OCI-LY3 (cell line): ENCODE measurements at regions not wholly inside any gene's neighbourhood (a gene's known extent, or its start where the extent isn't known, plus 50 kb on each side); places are given as distances from the start of the nearest gene placed in this dataset.

Experiments
- H2AFZ ChIP-seq: fragments of 200-600, 300-600 bp; shearing (Covaris generic); 2 replicates; pipeline ENCODE4 v1.6.0; 2014; ENCODE audit warnings: antibody characterized with exemption, low read depth, low read length
- H3K27ac ChIP-seq: fragments of 200-600, 300-600 bp; sonication (generic); 2 replicates; pipeline ENCODE4 v1.5.1; 2014; ENCODE audit warnings: mild to moderate bottlenecking, low read length, moderate library complexity, mixed read lengths
- H3K27me3 ChIP-seq: fragments of 200-600, 300-600 bp; sonication (generic); 2 replicates; pipeline ENCODE4 v1.6.1; 2014; ENCODE audit warnings: low read depth, low read length, mixed read lengths
- H3K36me3 ChIP-seq: fragments of 200-600, 300-600 bp; sonication (generic); replicated peaks from 2 replicates; pipeline ENCODE3; 2014; ENCODE audit warnings: low read depth, low read length, mixed read lengths
- H3K4me1 ChIP-seq: fragments of 300-600, 200-600 bp; sonication (generic); 2 replicates; pipeline ENCODE4 v1.6.1; 2014; ENCODE audit warnings: low read length, mixed read lengths
- H3K4me2 ChIP-seq: fragments of 200-600, 300-600 bp; sonication (generic); 2 replicates; pipeline ENCODE4 v1.6.1; 2014; ENCODE audit warnings: low read length, mixed read lengths
- H3K4me3 ChIP-seq: fragments of 300-600, 200-600 bp; sonication (generic); 2 replicates; pipeline ENCODE4 v1.5.1; 2014; ENCODE audit warnings: antibody characterized with exemption, mild to moderate bottlenecking, low read length, moderate library complexity
- H3K79me2 ChIP-seq: fragments of 300-600, 200-600 bp; shearing (Covaris generic); 2 replicates; pipeline ENCODE4 v1.6.1; 2014; ENCODE audit warnings: mild to moderate bottlenecking, low read length, mixed read lengths
- H3K9ac ChIP-seq: fragments of 300-600, 200-600 bp; shearing (Covaris generic); 2 replicates; pipeline ENCODE4 v1.6.0; 2014; ENCODE audit warnings: mild to moderate bottlenecking, low read length, moderate library complexity
- H3K9me3 ChIP-seq: fragments of 200-600, 300-600 bp; shearing (Covaris generic); 2 replicates; pipeline ENCODE4 v1.6.1; 2014; ENCODE audit warnings: low read length, mixed read lengths; ENCODE audit not compliant: insufficient read depth
- H4K20me1 ChIP-seq: fragments of 200-600, 300-600 bp; sonication (generic); 2 replicates; pipeline ENCODE4 v1.6.1; 2016; ENCODE audit warnings: low read length, mixed read lengths; ENCODE audit not compliant: insufficient read depth
- EZH2phosphoT487 ChIP-seq: fragments of 200-600 bp; shearing (Covaris generic); IDR thresholded peaks from 2 replicates; pipeline ENCODE4 v1.6.1; 2018; ENCODE audit warnings: antibody characterized with exemption, mixed run types, low read depth
- TF ChIP-seq, protein P1 (sequence below): fragments of 200-600, 300-600 bp; sonication (generic); IDR thresholded peaks from 2 replicates; pipeline ENCODE4 v1.5.1; 2014; ENCODE audit warnings: antibody characterized with exemption, low read length, low read depth

DNA sequence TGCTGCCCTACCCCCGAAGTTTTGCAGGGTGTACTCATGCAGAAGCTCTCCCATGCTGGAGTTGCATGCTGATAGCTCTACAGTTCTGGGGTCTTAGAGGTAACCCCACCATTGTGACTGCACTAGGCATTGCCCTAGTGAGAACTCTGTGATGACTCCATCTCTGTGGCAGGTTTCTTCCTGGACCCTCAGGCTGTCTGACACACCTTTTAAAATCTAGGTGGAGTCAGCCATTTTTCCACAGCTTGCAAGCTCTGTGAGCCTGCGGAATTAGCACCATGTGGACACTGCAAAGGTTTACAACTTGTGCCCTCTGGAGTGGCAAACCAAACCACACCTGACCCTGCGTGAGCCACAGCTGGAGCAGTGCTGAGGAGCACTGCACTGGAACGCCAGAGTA is 636.2 kb upstream of the SPRY2 start:
- Histone ChIP-seq H3K4me1 (no peaks in the 10 kb centered on the region), H3K4me3 (no peak overlapping the region), H4K20me1 (no peaks in the 10 kb centered on the region), H3K9me3 (no peaks in the 10 kb centered on the region), H2AFZ (no peak overlapping the region), H3K79me2 (no peaks in the 10 kb centered on the region), H3K36me3 (no peaks in the 10 kb centered on the region), H3K9ac (no peak overlapping the region), H3K27me3 (no peaks in the 10 kb centered on the region), H3K4me2 (no peak overlapping the region), H3K27ac (no peak overlapping the region)
- TF ChIP-seq, protein P1, sequence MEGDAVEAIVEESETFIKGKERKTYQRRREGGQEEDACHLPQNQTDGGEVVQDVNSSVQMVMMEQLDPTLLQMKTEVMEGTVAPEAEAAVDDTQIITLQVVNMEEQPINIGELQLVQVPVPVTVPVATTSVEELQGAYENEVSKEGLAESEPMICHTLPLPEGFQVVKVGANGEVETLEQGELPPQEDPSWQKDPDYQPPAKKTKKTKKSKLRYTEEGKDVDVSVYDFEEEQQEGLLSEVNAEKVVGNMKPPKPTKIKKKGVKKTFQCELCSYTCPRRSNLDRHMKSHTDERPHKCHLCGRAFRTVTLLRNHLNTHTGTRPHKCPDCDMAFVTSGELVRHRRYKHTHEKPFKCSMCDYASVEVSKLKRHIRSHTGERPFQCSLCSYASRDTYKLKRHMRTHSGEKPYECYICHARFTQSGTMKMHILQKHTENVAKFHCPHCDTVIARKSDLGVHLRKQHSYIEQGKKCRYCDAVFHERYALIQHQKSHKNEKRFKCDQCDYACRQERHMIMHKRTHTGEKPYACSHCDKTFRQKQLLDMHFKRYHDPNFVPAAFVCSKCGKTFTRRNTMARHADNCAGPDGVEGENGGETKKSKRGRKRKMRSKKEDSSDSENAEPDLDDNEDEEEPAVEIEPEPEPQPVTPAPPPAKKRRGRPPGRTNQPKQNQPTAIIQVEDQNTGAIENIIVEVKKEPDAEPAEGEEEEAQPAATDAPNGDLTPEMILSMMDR: no peak
- TF ChIP-seq EZH2phosphoT487: no peak

DNA sequence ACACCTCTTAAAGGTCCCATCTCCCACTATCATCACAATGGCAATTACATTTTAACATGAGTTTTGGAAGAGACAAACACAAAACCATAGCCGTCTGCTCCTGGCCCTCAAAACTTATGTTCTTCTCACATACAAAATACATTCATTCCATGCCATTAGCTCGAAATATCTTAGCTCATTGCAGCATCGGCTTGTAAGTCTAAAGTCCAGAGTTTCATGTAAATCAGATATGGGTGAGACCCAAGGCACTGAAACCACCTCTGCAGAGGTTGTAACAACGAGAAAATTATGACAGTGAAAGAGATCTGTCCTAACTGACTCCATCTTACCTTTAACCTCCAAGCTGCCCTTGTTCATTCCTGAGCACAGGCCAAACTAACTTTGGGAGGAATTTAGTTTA is 635.0 kb upstream of the SPRY2 start:
- Histone ChIP-seq H3K4me2 (no peak overlapping the region), H3K4me3 (no peak overlapping the region), H3K9ac (no peak overlapping the region), H2AFZ (0 out of 2 replicates have a peak overlapping the region, but pooled peaks have one; percentile 36), H4K20me1 (no peaks in the 10 kb centered on the region), H3K4me1 (no peaks in the 10 kb centered on the region), H3K36me3 (no peaks in the 10 kb centered on the region), H3K79me2 (no peaks in the 10 kb centered on the region), H3K27ac (no peak overlapping the region), H3K9me3 (peaks cover 3% of the 10 kb centered on the region; the same call in 1 of the 2 replicates), H3K27me3 (no peaks in the 10 kb centered on the region)
- TF ChIP-seq, protein P1: no peak
- no peak for TF ChIP-seq EZH2phosphoT487

DNA sequence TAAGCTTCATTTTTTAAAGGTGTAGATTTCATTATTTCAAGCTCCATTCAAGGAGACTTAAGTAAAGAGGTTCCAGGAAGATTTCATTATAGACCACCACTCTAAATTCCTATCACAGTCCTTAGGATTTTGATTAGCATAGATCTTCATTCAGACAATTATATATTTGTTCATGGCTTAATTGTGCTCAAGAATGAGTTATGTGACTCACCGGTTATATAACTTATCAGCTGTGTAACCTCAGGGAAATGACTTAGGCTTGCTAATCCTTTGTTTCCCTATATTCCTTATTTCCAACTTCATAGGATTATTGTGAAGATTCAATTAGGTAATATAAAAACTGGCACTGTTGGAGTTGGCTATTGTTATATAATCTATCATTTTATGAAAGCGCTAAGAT is 632.8 kb upstream of the SPRY2 start:
- peaks cover 3% of the 10 kb centered on the region; the same call in 1 of the 2 replicates for H3K9me3 ChIP-seq
- H3K4me3 ChIP-seq: no peak overlapping the region
- H3K27me3 ChIP-seq: no peaks in the 10 kb centered on the region
- H3K79me2 ChIP-seq: no peaks in the 10 kb centered on the region
- H3K36me3 ChIP-seq: no peaks in the 10 kb centered on the region
- no peak overlapping the region for H3K4me2 ChIP-seq
- no peaks in the 10 kb centered on the region for H4K20me1 ChIP-seq
- H2AFZ ChIP-seq: no peak overlapping the region
- no peak overlapping the region for H3K9ac ChIP-seq
- H3K27ac ChIP-seq: no peak overlapping the region
- TF ChIP-seq EZH2phosphoT487: no peak
- TF ChIP-seq, protein P1: no peak
- H3K4me1 ChIP-seq: no peaks in the 10 kb centered on the region

DNA sequence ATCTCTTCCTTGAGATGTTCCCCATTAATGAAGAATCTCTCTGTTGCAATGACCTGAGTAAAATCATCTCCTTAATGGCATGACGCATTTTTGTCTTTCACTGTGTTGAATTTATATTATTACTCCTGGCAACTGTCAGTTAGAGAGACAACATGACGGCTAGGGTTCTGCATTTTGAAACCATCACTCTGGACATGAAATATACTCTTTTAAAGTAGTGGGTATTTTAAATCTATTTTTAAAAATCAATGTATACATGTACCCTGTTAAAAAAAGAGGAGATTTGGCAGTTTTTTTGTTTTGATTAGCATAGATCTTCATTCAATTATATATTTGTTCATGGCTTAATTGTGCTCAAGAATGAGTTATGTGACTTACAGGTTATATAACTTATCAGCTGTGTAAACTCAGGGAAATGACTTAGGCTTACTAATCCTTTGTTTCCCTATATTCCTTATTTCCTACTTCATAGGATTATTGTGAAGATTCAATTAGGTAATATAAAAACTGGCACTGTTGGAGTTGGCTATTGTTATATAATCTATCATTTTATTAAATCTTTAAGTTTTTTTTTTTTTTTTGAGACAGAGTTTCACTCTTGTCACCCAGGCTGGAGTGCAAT is 632.0 kb upstream of the SPRY2 start:
- H3K27me3 ChIP-seq: no peaks in the 10 kb centered on the region
- no peaks in the 10 kb centered on the region for H4K20me1 ChIP-seq
- H2AFZ ChIP-seq: peak overlapping the region; percentile 44; the same call in 1 of the 2 replicates
- TF ChIP-seq EZH2phosphoT487: no peak
- TF ChIP-seq, protein P1: no peak
- H3K9ac ChIP-seq: no peak overlapping the region
- no peak overlapping the region for H3K27ac ChIP-seq
- no peaks in the 10 kb centered on the region for H3K4me1 ChIP-seq
- H3K9me3 ChIP-seq: peaks cover 3% of the 10 kb centered on the region; the same call in 1 of the 2 replicates
- no peaks in the 10 kb centered on the region for H3K36me3 ChIP-seq
- H3K79me2 ChIP-seq: no peaks in the 10 kb centered on the region
- no peak overlapping the region for H3K4me3 ChIP-seq
- H3K4me2 ChIP-seq: no peak overlapping the region
